NCI-H1105 (cell line): ENCODE measurements at regions not wholly inside any gene's neighbourhood (a gene's known extent, or its start where the extent isn't known, plus 50 kb on each side); places are given as distances from the start of the nearest gene placed in this dataset.

Experiments
- DNase-seq: peaks from one replicate; lab custom pipeline; 2025; lab: John Stamatoyannopoulos, UW

DNA sequence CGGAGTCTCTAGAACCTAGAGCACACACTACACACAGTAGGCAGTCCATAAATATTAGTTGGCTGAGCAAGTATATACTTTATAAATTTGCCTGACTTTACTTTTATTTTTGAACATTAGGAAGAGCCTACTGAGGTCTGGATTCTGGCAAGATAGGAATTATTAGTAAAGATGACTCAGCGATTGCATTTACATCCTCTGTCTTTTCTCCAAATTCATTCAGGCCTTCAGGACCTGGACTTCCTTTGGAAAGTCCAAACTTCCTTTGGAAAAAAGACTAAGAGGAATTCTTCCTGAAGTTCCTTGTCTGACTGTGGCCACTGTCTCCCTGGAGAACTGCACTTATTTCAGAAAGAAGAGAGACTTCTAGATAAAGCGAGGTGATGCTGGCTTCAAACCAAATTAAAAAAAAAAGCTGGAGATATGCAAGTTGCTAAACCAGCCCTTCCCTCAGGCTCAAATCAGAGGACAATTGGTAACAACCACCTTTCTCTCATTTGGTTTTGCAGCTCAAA is 251.3 kb downstream of the GAS1 start:
- DNase-seq = no peak

DNA sequence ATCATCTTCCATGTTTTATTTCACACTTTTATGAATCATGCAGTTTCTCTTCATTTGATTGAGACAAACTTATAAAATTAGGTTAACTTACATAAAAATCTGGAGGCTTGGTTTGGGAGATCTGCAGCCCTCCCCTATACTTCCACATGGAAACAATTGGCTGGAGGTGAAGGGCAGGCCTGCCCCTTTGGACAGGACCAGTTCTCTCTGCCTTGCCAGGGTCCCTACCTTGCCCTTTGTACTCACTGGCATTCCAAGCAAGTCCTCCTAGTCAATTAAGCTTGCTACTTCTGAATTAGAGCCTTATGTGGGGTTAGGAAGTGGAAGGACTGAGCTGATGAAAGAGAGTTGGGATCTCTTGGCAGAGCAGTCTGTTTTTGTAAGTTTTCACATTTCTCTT is 257.3 kb downstream of the GAS1 start:
- DNase-seq = no peak

GRCh38 chr9:86687788-86688187 is 259.5 kb downstream of the GAS1 start:
- no peak for DNase-seq

DNA sequence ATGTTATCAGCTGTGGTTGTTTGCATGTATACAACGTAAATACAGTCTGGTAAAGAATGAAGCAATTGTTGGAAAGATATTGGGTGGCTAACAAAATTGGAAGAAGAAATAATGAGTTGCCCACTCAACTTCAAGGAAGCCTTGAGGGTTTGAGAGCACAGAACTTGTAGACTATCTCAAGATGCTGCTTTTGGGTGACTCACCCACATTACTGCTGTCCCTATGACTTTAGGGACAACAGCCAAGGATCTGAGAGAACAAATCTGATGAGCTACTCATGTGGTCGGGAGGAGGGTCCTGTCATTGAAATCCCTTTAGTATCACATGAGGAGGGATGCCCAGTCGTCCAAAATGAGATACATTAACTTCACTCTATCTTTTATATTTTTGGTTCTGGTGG is 261.8 kb downstream of the GAS1 start:
- DNase-seq = no peak

DNA sequence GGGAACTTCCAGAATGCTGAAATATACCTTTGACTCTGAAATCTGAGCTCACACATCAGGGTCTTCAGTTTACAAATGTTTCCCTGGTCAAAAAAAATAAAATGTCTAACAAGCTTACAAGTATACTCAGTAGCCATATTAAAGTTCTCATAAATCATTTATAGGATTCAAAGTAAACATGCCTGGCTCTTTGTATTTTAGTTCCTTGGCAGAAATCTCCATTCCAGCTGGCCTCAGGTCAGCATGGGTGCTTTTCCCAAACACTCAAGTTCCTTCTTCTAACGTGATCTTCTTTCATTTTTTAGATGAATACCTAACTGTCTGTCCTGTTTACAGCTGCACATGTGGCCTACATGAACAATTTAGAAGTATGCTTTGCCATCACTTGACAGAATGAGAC is 263.2 kb downstream of the GAS1 start:
- no peak for DNase-seq

DNA sequence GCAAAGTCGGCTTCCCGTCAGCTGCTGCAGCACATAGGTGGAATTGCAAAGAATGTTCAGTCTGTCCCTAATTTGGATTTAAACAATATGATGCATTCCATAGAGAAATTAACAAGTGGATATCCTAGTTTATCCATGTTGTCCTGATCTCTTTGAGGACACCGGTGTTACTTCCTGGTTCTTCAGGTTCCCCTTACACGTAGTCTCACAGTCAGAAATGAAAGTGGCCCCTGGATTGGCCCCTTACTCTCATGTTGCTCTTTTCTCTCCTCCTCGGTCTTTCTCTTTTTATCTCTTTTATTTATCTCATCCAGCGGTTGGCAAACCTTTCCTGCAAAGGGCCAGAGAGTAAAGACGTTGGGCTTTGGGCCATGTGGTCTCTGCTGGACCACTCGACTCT is 265.1 kb downstream of the GAS1 start:
- DNase-seq = no peak

GRCh38 chr9:86679909-86680308 is 267.4 kb downstream of the GAS1 start:
- DNase-seq = no peak

GRCh38 chr9:86676396-86676795 is 270.9 kb downstream of the GAS1 start:
- DNase-seq = no peak

DNA sequence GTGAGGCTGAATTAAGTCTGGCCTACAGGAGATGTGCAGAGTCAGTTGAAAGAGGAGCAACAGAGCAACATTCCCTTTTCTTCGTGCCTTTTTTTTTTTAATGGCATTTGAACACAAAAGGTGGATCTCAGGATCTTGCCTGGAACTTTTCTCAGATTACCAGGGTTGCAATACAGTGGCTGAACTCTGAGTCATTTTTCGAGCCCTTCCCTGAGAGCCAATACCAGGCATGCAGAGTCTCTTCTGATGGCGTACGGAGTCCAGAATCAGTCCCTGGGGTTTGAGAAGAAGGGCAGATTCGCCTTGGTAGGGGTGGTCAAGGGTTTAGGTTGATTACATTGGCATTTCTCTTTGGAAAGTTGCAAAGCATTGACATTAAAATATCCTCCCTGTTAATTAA is 271.5 kb downstream of the GAS1 start:
- no peak for DNase-seq

DNA sequence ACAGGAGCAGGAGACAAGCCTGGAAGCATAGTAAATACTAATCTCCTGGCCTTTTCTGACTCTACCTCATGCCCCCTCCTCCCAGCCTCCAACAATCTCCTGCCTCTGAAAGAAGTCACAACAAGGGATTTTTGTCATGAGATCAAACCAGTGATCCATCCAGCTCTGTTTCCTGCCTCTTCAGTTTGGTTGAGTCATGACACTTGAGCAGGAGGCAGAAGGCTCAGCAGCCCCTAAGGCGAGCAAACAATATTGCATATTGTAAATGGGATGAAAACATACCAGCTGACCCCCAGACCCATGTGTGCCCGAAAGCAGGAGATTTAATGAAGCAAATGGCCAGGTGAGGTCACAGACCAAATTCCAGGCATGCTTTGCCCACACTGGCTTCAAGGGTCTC is 272.8 kb downstream of the GAS1 start:
- no peak for DNase-seq

- no peak for DNase-seq
These were observed 274.3 kb downstream of the GAS1 start for GRCh38 chr9:86672966-86673365.

- DNase-seq = no peak
These were observed 275.0 kb downstream of the GAS1 start for GRCh38 chr9:86672301-86672700.

- no peak for DNase-seq
These were observed 276.3 kb downstream of the GAS1 start for GRCh38 chr9:86671018-86671417.

DNA sequence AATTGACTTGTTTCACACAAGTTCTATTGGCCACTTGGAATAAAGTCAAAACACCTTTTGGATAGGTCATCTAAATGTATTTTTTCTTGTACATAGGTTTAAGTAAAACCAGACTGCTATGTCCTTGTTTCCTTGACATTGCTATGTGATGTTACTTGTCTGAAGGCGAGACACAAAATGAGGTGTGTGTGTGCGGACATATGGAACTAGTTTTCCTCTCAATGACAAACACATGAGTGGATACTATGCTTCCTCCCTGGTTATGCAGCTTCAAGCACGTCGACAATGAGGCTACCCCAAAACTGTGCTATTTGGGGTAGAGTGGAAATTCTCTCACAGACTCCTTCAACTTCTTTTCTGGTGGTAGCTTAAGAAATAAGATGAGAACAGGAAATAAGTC is 276.8 kb downstream of the GAS1 start:
- no peak for DNase-seq

DNA sequence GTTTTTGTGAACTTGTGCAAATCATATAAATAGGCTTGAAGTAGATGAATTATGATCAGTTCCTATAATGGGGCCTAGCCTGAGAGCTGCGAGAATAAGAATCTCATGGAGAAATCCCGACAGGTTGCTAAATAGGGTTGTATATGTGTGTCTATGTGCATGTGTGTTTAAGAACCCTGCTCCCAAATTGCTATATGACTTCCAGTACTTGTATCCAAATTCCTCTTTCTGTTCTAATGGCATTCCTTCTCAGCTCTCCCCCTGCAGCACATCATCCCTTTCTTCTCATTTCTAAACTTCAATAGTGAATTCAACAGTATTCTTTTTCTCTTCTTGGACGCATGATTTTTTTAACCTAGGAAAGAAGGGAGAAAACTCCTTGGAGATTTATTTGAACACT is 277.2 kb downstream of the GAS1 start:
- DNase-seq = no peak

DNA sequence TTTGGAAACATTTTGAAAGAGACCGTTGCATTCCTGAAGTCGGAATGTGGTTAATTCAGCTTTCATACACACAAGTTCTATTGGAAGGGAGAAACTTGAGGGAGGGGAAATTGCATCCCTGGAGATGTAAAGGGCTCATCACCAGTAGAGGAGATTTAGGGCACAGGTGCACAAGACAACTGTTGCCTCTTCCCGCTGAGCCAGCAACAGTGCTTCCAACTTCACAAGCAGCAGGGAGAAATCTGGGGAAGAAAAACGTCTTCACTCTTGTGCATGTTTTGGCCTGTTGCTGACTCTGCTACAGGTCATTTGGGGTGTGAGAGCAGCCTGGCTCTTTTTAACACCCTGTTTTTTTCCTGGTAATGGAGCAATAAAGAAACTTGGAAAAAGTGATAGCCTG is 277.9 kb downstream of the GAS1 start:
- no peak for DNase-seq

- no peak for DNase-seq
These were observed 278.8 kb downstream of the GAS1 start for GRCh38 chr9:86668488-86668887.

DNA sequence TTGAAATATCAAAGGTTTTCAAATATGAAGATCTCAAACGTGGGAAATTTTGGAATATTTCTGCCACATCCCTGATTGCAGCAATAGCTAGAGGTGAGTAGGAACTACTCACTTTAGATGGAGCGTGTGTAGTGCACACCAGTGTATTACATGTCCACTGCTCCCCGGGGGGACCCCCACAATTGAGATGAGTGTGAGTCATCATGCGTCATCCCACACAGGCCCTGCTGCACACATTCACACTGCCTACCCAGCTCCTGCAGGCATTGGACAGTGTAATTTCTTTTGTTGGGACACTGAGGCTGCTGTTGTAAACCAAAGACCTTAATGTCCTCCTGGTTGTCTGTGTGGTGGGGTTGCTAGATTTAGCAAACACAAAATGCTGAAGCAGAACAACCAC is 280.0 kb downstream of the GAS1 start:
- no peak for DNase-seq

DNA sequence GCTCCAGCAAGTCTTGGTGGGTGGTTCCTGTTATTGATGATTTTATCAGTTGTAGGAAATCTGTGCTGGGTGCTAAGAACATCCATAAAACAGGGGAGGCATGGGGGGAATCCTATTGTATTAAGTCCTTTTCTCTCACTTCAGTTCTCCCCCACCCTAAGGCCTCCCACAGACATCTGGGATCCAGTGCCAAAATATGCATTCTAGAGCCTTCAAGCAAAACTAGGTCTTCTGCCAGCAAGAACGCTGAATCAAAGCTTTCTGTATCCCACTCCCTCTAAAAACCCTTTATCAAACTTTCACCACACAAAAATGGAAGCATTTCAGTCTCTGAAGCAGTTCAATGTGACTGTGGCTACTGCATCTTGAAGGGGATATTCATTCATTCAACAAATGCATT is 281.9 kb downstream of the GAS1 start:
- no peak for DNase-seq

DNA sequence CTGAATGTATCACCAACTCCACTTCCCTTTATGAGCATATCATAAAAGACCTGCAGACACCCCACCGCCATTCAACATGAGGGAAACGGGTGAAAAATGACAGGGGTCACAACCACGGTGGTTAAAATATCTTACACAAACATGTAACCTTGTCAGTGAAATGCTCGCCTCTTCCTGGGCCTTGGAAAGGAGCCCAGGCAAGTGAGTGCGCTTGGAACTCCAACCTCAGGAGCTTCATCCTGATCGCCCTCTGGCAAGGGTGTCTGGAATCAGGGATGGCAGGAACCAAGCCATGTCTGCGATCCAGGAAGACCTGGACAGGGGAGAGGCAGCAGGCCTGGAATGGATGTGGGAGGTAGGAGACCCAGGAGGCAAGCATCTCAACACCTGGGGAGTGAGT is 282.7 kb downstream of the GAS1 start:
- DNase-seq = no peak

DNA sequence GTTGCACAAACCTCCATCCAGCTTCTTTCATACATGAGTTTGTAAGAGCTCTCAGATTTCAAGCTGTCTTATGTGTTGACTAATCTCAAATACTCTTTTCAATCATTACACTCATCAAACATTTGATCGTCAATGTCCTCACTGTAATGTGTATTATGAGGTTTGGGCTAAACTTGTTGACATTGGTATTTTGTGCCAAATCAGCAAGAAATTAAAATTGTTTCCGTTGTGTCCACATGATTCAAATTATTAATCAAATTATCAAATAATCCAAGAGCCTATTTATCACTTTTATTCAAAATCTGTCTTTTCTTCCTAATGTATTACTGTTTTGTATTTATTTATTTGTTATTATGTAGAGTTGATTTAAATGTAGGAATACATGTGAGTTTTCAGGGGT is 283.4 kb downstream of the GAS1 start:
- DNase-seq = no peak

GRCh38 chr9:86662890-86663468 is 284.3 kb downstream of the GAS1 start:
- DNase-seq = no peak

GRCh38 chr9:86660146-86660943 is 287.0 kb downstream of the GAS1 start:
- DNase-seq = no peak
